ENCODE measurements at regions not wholly inside any gene's neighbourhood (a gene's known extent, or its start where the extent isn't known, plus 50 kb on each side); places are given as distances from the start of the nearest gene placed in this dataset.

GRCh38 chr6:14398953-14399352 is 281.4 kb downstream of the CD83 start:
- no peak for TF ChIP-seq POLR2AphosphoS5 (IDR thresholded peaks at IDR 0.05; ENCODE audit: low read depth)
- TF ChIP-seq, protein P1, sequence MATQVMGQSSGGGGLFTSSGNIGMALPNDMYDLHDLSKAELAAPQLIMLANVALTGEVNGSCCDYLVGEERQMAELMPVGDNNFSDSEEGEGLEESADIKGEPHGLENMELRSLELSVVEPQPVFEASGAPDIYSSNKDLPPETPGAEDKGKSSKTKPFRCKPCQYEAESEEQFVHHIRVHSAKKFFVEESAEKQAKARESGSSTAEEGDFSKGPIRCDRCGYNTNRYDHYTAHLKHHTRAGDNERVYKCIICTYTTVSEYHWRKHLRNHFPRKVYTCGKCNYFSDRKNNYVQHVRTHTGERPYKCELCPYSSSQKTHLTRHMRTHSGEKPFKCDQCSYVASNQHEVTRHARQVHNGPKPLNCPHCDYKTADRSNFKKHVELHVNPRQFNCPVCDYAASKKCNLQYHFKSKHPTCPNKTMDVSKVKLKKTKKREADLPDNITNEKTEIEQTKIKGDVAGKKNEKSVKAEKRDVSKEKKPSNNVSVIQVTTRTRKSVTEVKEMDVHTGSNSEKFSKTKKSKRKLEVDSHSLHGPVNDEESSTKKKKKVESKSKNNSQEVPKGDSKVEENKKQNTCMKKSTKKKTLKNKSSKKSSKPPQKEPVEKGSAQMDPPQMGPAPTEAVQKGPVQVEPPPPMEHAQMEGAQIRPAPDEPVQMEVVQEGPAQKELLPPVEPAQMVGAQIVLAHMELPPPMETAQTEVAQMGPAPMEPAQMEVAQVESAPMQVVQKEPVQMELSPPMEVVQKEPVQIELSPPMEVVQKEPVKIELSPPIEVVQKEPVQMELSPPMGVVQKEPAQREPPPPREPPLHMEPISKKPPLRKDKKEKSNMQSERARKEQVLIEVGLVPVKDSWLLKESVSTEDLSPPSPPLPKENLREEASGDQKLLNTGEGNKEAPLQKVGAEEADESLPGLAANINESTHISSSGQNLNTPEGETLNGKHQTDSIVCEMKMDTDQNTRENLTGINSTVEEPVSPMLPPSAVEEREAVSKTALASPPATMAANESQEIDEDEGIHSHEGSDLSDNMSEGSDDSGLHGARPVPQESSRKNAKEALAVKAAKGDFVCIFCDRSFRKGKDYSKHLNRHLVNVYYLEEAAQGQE (IDR thresholded peaks at IDR 0.05; ENCODE audit: unreplicated experiment) = no peak
- TF ChIP-seq, protein P2, sequence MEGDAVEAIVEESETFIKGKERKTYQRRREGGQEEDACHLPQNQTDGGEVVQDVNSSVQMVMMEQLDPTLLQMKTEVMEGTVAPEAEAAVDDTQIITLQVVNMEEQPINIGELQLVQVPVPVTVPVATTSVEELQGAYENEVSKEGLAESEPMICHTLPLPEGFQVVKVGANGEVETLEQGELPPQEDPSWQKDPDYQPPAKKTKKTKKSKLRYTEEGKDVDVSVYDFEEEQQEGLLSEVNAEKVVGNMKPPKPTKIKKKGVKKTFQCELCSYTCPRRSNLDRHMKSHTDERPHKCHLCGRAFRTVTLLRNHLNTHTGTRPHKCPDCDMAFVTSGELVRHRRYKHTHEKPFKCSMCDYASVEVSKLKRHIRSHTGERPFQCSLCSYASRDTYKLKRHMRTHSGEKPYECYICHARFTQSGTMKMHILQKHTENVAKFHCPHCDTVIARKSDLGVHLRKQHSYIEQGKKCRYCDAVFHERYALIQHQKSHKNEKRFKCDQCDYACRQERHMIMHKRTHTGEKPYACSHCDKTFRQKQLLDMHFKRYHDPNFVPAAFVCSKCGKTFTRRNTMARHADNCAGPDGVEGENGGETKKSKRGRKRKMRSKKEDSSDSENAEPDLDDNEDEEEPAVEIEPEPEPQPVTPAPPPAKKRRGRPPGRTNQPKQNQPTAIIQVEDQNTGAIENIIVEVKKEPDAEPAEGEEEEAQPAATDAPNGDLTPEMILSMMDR (conservative IDR thresholded peaks at IDR 0.05; ENCODE audit: low read depth in 2 of 2) = no peak
- no peak for TF ChIP-seq EZH2phosphoT487 (IDR thresholded peaks at IDR 0.05; ENCODE audit: unreplicated experiment)
- no peak for TF ChIP-seq EZH2 (IDR thresholded peaks at IDR 0.05; ENCODE audit: low read depth, unreplicated experiment)
